ENCODE measurements at regions not wholly inside any gene's neighbourhood (a gene's known extent, or its start where the extent isn't known, plus 50 kb on each side); places are given as distances from the start of the nearest gene placed in this dataset.

GRCh38 chr5:173741729-173742431, 125.4 kb upstream of the BOD1 start:
- in situ Hi-C loops (cut with HindIII; ENCODE audit: low sequenced_read_pairs), result no loop called here
- DNase-seq (ENCODE audit: low read depth, low spot score), result no peak
- H3K4me3 ChIP-seq (ENCODE audit: low read depth, low read length), result no peak overlapping the region
- TF ChIP-seq CTCF (IDR thresholded peaks at IDR 0.05; ENCODE audit: low read depth, low read length), result no peak

- no peak for DNase-seq (ENCODE audit: low read depth, low spot score)
- in situ Hi-C loops (cut with HindIII; ENCODE audit: low sequenced_read_pairs), result no loop called here
- H3K4me3 ChIP-seq (ENCODE audit: low read depth, low read length), result no peak overlapping the region
- TF ChIP-seq CTCF (IDR thresholded peaks at IDR 0.05; ENCODE audit: low read depth, low read length), result no peak
Measured at GRCh38 chr5:173742432-173742816, 126.0 kb upstream of the BOD1 start.

DNA sequence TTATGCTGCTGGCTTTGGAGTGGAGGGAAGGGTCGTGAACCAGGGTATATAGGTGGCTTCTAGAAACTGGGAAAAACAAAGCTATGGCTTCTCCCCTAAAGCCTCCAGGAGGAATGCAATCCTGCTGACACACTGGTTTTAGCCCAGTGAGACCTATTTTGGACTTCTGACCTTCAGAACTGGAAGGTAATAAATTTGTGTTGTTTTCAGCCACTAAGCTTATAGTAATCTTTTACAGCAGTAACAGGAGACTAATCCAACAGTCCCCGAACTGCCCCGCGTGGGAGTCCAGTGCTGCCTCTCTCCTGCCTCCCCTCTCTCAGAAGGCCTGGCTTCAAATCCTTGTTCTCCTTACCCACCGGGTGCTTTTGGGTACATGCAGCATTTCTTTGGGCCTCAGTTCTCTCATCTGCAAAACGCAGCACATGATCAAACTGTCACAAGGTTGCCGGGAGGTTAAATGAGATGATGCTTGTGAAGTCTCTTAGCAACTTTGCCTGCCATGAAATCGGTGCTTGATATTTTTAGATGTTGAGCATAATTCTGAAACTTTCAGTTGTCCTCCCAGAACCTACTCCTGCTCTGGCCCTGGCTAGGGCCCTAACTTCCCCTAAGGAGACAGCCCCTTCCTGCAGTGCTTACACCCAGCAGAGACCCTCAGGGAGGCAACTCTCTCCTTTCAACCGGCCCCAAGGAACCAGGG, 127.3 kb upstream of the BOD1 start:
- in situ Hi-C loops (cut with HindIII; ENCODE audit: low sequenced_read_pairs), result no loop called here
- DNase-seq (ENCODE audit: low read depth, low spot score), result no peak
- no peak for TF ChIP-seq CTCF (IDR thresholded peaks at IDR 0.05; ENCODE audit: low read depth, low read length)
- no peak overlapping the region for H3K4me3 ChIP-seq (ENCODE audit: low read depth, low read length)

DNA sequence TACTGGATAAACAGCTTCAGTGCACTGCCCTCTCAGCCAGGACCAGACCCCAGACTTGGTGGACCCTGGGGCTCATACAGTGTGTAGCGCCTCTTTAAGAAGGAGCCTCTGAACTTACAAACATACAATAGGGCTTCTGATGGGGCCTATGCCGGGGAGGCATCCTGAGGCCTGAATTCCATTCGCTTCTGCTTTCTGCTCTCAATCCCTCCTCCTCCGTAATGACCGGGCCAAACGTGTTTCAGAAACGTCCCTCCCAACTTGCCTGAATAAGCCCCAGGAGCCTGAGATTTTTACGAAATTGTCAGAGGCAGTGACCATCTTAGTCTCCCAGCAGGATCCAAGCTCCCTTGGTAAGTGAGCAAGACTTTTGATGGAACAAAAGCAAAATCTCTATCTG, 128.1 kb upstream of the BOD1 start:
- DNase-seq (ENCODE audit: low read depth, low spot score), result no peak
- no peak for TF ChIP-seq CTCF (IDR thresholded peaks at IDR 0.05; ENCODE audit: low read depth, low read length)
- in situ Hi-C loops (cut with HindIII; ENCODE audit: low sequenced_read_pairs), result no loop called here
- no peak overlapping the region for H3K4me3 ChIP-seq (ENCODE audit: low read depth, low read length)

GRCh38 chr5:173745123-173745522, 128.7 kb upstream of the BOD1 start:
- DNase-seq (ENCODE audit: low read depth, low spot score), result no peak
- H3K4me3 ChIP-seq (ENCODE audit: low read depth, low read length), result no peak overlapping the region
- no peak for TF ChIP-seq CTCF (IDR thresholded peaks at IDR 0.05; ENCODE audit: low read depth, low read length)
- in situ Hi-C loops (cut with HindIII; ENCODE audit: low sequenced_read_pairs), result no loop called here

DNA sequence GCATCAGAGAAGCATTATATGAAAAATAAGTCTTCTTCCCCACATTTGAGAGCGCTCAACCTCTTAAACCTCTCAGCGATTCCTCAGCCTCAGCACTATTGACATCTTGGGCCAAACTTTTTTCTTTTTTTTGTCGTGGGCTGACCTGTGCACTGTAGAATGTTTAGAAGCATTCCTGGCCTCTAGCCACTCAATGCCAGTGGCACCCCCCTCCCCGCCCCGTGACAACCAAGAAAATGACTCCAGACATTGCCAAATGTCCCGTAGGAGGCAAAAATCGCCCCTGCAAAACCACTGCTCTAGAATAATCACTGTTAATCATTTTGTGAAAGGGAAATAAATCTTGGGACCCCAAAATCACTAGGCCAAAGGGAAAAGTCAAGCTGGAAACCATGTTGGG, 129.1 kb upstream of the BOD1 start:
- no peak overlapping the region for H3K4me3 ChIP-seq (ENCODE audit: low read depth, low read length)
- DNase-seq (ENCODE audit: low read depth, low spot score), result no peak
- no peak for TF ChIP-seq CTCF (IDR thresholded peaks at IDR 0.05; ENCODE audit: low read depth, low read length)
- in situ Hi-C loops (cut with HindIII; ENCODE audit: low sequenced_read_pairs), result no loop called here

Measured in astrocyte of the spinal cord (primary cell).